GM23338 (cell line): ENCODE measurements at regions not wholly inside any gene's neighbourhood (a gene's known extent, or its start where the extent isn't known, plus 50 kb on each side); places are given as distances from the start of the nearest gene placed in this dataset.
A peak's percentile ranks its signal among the peaks of the same experiment; 100 is the strongest.
"Not testable (repeated sequence)": the region's sequence is repeated elsewhere in the genome, so short reads cannot be mapped to it uniquely, and the experiment has no call there.

Experiments
- ATAC-seq: fragments of 200-7000 bp; cut with Tn5 transposase; 3 replicates; pipeline ENCODE4 v1.9.1; 2020
- DNase-seq: peaks from one replicate; pipeline ENCODE4 v3.0.0-alpha.2; 2015; ENCODE audit warnings: low spot score
- H2AFZ ChIP-seq: fragments of 200-600 bp; sonication (generic); 2 replicates; pipeline ENCODE4 v1.8.0; 2016; ENCODE audit warnings: antibody characterized with exemption, mild to moderate bottlenecking, moderate library complexity
- H3F3A ChIP-seq: fragments of 200-600 bp; sonication (generic); replicated peaks from 2 replicates; pipeline ENCODE4 v1.8.0; 2017; ENCODE audit warnings: antibody characterized with exemption, mixed run types, low read depth
- H3K27ac ChIP-seq: fragments of 200-600 bp; sonication (generic); 2 replicates; pipeline ENCODE4 v1.6.1; 2016; ENCODE audit warnings: low read depth
- H3K27me3 ChIP-seq: fragments of 200-600 bp; sonication (generic); 2 replicates; pipeline ENCODE4 v1.8.0; 2016; ENCODE audit warnings: mild to moderate bottlenecking, mixed run types, moderate library complexity; ENCODE audit not compliant: insufficient read depth
- H3K36me3 ChIP-seq: fragments of 200-600 bp; sonication (generic); 2 replicates; pipeline ENCODE4 v1.8.0; 2016; ENCODE audit warnings: mild to moderate bottlenecking; ENCODE audit not compliant: insufficient read depth
- H3K4me1 ChIP-seq: fragments of 200-600 bp; sonication (generic); 2 replicates; pipeline ENCODE4 v1.8.0; 2016; ENCODE audit warnings: mild to moderate bottlenecking, moderate library complexity; ENCODE audit not compliant: insufficient read depth
- H3K4me2 ChIP-seq: fragments of 200-600 bp; sonication (generic); 2 replicates; pipeline ENCODE4 v1.7.1; 2017; ENCODE audit warnings: mixed run types
- H3K4me3 ChIP-seq: fragments of 200-600 bp; sonication (generic); 2 replicates; pipeline ENCODE4 v1.6.1; 2016; ENCODE audit warnings: mixed run types
- H3K79me2 ChIP-seq: fragments of 200-600 bp; sonication (generic); replicated peaks from 2 replicates; pipeline ENCODE4 v1.8.0; 2017; ENCODE audit warnings: mild to moderate bottlenecking; ENCODE audit not compliant: insufficient read depth
- H3K9me2 ChIP-seq: fragments of 200-600 bp; sonication (generic); 2 replicates; pipeline ENCODE4 v1.8.0; 2017; ENCODE audit not compliant: insufficient read depth
- H4K20me1 ChIP-seq: fragments of 200-600 bp; sonication (generic); replicated peaks from 2 replicates; pipeline ENCODE4 v1.8.0; 2017; ENCODE audit warnings: mild to moderate bottlenecking; ENCODE audit not compliant: insufficient read depth
- H3K27ac Mint-ChIP-seq: 2 replicates; pipeline ENCODE4 v1.8.0; 2020; ENCODE audit warnings: inconsistent platforms, mild to moderate bottlenecking, moderate library complexity, mixed read lengths
- H3K27me3 Mint-ChIP-seq: 3 replicates; pipeline ENCODE4 v1.8.0; 2022; ENCODE audit warnings: low read depth, mild to moderate bottlenecking, moderate library complexity, mixed read lengths, inconsistent platforms; ENCODE audit not compliant: insufficient read depth, poor library complexity
- H3K36me3 Mint-ChIP-seq: 3 replicates; pipeline ENCODE4 v1.8.0; 2021; ENCODE audit warnings: low read depth, mild to moderate bottlenecking, inconsistent platforms, moderate library complexity, mixed read lengths
- H3K4me1 Mint-ChIP-seq: 3 replicates; pipeline ENCODE4 v1.8.0; 2020; ENCODE audit warnings: mild to moderate bottlenecking, inconsistent platforms, mixed read lengths
- H3K4me3 Mint-ChIP-seq: 3 replicates; pipeline ENCODE4 v1.8.0; 2021; ENCODE audit warnings: moderate library complexity, mild to moderate bottlenecking, inconsistent platforms, mixed read lengths
- H3K9me3 Mint-ChIP-seq: 3 replicates; pipeline ENCODE4 v1.8.0; 2020; ENCODE audit warnings: moderate library complexity, mild to moderate bottlenecking, inconsistent platforms, mixed read lengths
- TF ChIP-seq, protein P1 (sequence below), 2 experiments: fragments of 200-600 bp in 1 of 2; sonication (generic) in 1 of 2; conservative IDR thresholded peaks; 2 replicates each; pipeline versions ENCODE4 v1.5.1 to v1.6.1; 2016 to 2017; ENCODE audit warnings: antibody characterized with exemption in 2 of 2, low read depth in 2 of 2, mild to moderate bottlenecking in 2 of 2, moderate library complexity in 1 of 2

GRCh38 chr2:91759361-91759941 is 3068.0 kb downstream of the RPIA start:
- not testable (repeated sequence) for H3K4me2 ChIP-seq, H3K79me2 ChIP-seq, H3K9me3 Mint-ChIP-seq, H3K36me3 ChIP-seq, H2AFZ ChIP-seq, H3K4me1 ChIP-seq, H3K27me3 ChIP-seq, H3K4me3 Mint-ChIP-seq, DNase-seq, H4K20me1 ChIP-seq, H3K27ac ChIP-seq, H3K4me3 ChIP-seq, H3K27me3 Mint-ChIP-seq, H3F3A ChIP-seq, H3K27ac Mint-ChIP-seq, H3K9me2 ChIP-seq
- peak; percentile 69 for ATAC-seq
- Mint-ChIP-seq H3K36me3 (peaks cover 16% of the 10 kb centered on the region), H3K4me1 (peaks cover 16% of the 10 kb centered on the region)
- TF ChIP-seq, protein P1, sequence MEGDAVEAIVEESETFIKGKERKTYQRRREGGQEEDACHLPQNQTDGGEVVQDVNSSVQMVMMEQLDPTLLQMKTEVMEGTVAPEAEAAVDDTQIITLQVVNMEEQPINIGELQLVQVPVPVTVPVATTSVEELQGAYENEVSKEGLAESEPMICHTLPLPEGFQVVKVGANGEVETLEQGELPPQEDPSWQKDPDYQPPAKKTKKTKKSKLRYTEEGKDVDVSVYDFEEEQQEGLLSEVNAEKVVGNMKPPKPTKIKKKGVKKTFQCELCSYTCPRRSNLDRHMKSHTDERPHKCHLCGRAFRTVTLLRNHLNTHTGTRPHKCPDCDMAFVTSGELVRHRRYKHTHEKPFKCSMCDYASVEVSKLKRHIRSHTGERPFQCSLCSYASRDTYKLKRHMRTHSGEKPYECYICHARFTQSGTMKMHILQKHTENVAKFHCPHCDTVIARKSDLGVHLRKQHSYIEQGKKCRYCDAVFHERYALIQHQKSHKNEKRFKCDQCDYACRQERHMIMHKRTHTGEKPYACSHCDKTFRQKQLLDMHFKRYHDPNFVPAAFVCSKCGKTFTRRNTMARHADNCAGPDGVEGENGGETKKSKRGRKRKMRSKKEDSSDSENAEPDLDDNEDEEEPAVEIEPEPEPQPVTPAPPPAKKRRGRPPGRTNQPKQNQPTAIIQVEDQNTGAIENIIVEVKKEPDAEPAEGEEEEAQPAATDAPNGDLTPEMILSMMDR (conservative IDR thresholded peaks at IDR 0.05; ENCODE audit: low read depth in 2 of 2), result peak in 1 of 2 experiments; percentile 28; a peak in 1 of 4 replicates

- not testable (repeated sequence) for H3K79me2 ChIP-seq, H4K20me1 ChIP-seq, H3K4me3 Mint-ChIP-seq, H3K27ac Mint-ChIP-seq, H3K4me3 ChIP-seq, H3K4me1 ChIP-seq, H3F3A ChIP-seq, H3K9me2 ChIP-seq, H3K36me3 ChIP-seq, ATAC-seq, DNase-seq, H3K27ac ChIP-seq, H3K4me2 ChIP-seq, H3K27me3 ChIP-seq, H3K27me3 Mint-ChIP-seq, H3K9me3 Mint-ChIP-seq, H2AFZ ChIP-seq
- Mint-ChIP-seq H3K4me1 (peaks cover 20% of the 10 kb centered on the region), H3K36me3 (peaks cover 14% of the 10 kb centered on the region)
These were observed 3069.2 kb downstream of the RPIA start for GRCh38 chr2:91760672-91761071.

DNA sequence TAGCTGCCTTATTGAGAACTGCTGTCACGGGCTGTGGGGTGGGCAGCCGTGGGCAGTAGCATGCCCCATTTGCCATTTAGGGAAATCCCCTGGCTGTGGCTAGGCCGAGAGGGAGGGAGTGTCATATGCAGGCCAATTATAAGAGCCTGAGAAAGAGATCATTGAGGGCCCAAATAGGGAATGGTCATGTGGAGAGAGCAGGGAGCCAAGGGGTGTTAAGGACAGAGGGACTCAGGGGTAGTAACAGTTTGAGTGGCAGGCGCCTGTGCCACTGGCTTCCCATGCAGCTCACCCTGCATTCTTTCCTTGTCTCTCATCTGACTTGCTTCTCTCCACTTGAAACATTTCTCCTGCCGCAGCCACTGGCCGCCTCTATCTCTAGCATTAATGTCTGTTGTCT is 3070.8 kb downstream of the RPIA start:
- not testable (repeated sequence) for H3K27ac Mint-ChIP-seq, H3K9me2 ChIP-seq, H3K4me2 ChIP-seq

GRCh38 chr2:91763710-91764109 is 3072.2 kb downstream of the RPIA start:
- ATAC-seq, H2AFZ ChIP-seq, H3K9me2 ChIP-seq, H4K20me1 ChIP-seq, H3K4me1 ChIP-seq, H3K4me3 Mint-ChIP-seq, H3K27ac ChIP-seq, H3K9me3 Mint-ChIP-seq, H3K27me3 ChIP-seq, H3K4me3 ChIP-seq, H3K36me3 ChIP-seq, H3K27me3 Mint-ChIP-seq, H3F3A ChIP-seq, H3K27ac Mint-ChIP-seq, DNase-seq, H3K79me2 ChIP-seq: not testable (repeated sequence)
- H3K4me2 ChIP-seq, result 0 out of 2 replicates have a peak overlapping the region, but pooled peaks have one; percentile 9
- Mint-ChIP-seq H3K4me1 (peaks cover 31% of the 10 kb centered on the region), H3K36me3 (peaks cover 17% of the 10 kb centered on the region)

More for the DNA sequence above, 3070.8 kb downstream of the RPIA start:
- Mint-ChIP-seq H3K4me1 (peaks cover 28% of the 10 kb centered on the region), H3K36me3 (peaks cover 13% of the 10 kb centered on the region; the same call in 2 of the 3 replicates)
- H3K27me3 ChIP-seq, H3K27ac ChIP-seq, DNase-seq, H3K9me3 Mint-ChIP-seq, H4K20me1 ChIP-seq, H3K4me3 ChIP-seq, H3F3A ChIP-seq, H3K79me2 ChIP-seq, H2AFZ ChIP-seq, H3K27me3 Mint-ChIP-seq, H3K36me3 ChIP-seq, ATAC-seq, H3K4me3 Mint-ChIP-seq, H3K4me1 ChIP-seq: not testable (repeated sequence)

DNA sequence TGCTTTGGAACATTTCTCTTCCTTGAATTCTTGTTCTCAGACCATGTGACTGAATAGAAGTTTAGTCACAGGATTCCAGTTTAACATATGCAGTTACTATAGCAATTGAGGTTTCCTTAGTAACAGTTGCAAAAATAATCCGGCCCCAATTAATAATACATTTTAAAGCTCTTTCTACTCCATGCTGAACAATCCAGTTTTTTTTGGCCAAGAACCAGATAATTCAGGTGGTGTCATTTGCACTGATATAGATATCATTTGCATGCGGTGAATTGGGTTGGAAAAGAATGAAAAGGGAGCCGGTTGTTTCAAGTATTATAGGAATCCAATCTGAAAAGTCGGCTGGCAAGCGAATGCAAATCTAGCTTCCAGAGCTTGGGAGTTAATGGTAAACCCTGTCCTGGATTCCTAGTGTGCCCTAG is 3073.1 kb downstream of the RPIA start:
- peak; percentile 26 for DNase-seq
- H3F3A ChIP-seq, H3K9me3 Mint-ChIP-seq, H4K20me1 ChIP-seq, H2AFZ ChIP-seq, ATAC-seq, H3K27ac Mint-ChIP-seq, H3K27ac ChIP-seq, H3K27me3 ChIP-seq, H3K79me2 ChIP-seq, H3K36me3 ChIP-seq, H3K4me3 ChIP-seq, H3K4me1 ChIP-seq, H3K27me3 Mint-ChIP-seq, H3K9me2 ChIP-seq: not testable (repeated sequence)
- H3K4me2 ChIP-seq, result 0 out of 2 replicates have a peak overlapping the region, but pooled peaks have one; percentile 9
- Mint-ChIP-seq H3K36me3 (peaks cover 17% of the 10 kb centered on the region), H3K4me1 (peaks cover 38% of the 10 kb centered on the region), H3K4me3 (0 out of 3 replicates have a peak overlapping the region, but pooled peaks have one; percentile 4)

DNA sequence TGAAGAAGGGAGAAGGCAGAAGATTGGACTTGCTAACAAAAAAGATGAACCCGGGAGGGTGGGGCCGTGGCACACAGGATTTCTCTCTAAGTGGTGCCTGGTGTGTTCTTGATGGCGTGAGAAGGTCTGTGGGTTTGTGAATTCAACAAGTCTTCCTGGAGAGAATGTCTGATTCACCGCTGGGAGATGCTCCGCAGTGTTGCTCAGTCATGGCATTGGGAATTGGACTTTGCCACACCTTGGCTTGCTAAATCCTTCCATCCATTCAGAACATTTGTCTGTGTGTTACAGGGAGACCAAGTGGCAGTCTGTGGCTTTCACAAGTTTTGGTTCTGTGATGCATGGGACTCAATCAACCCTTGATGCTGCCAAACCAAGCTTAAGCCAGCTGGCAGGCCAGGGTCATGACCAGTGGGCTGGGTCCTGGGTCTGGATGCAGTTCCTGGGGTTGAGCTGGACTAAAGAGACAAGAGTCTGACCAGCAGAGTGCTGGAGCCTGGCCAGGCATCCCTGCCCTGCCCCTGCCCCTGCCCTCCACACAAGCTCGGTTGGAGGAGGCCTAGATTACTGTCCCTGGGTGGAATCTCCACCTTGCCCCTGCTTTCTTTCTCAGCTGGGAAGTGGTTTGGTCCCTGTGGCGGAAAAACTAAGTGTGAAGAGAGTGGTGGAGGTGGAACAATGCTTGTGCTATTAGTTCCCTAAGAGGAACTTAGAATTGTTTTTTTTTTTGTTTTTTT is 3073.7 kb downstream of the RPIA start:
- Mint-ChIP-seq H3K4me1 (peaks cover 40% of the 10 kb centered on the region), H3K36me3 (peaks cover 17% of the 10 kb centered on the region), H3K4me3 (0 out of 3 replicates have a peak overlapping the region, but pooled peaks have one; percentile 4)
- not testable (repeated sequence) for H3K27me3 ChIP-seq, H4K20me1 ChIP-seq, H3K27ac ChIP-seq, H3F3A ChIP-seq, DNase-seq, H3K27ac Mint-ChIP-seq, H3K27me3 Mint-ChIP-seq, H3K4me1 ChIP-seq, H3K9me2 ChIP-seq, H3K4me2 ChIP-seq, ATAC-seq, H3K79me2 ChIP-seq, H2AFZ ChIP-seq, H3K9me3 Mint-ChIP-seq, H3K36me3 ChIP-seq, H3K4me3 ChIP-seq
